Spinal cord (tissue), 9 donors: ENCODE measurements at regions not wholly inside any gene's neighbourhood (a gene's known extent, or its start where the extent isn't known, plus 50 kb on each side); places are given as distances from the start of the nearest gene placed in this dataset.
A peak's percentile ranks its signal among the peaks of the same experiment; 100 is the strongest.

ENCODE experiments used
- DNase-seq, 6 donors: peaks; one replicate each; pipeline versions ENCODE4 v3.0.0 to v3.0.0-alpha.2; 2013 to 2015; ENCODE audit warnings: low spot score in 6 of 6, low read depth in 4 of 6
- H3K27ac ChIP-seq: one replicate; pipeline ENCODE4 v1.5.1; 2013; ENCODE audit warnings: low read depth, low read length, control low read depth
- H3K27me3 ChIP-seq: one replicate; pipeline ENCODE4 v1.6.1; 2013; ENCODE audit warnings: low read length; ENCODE audit not compliant: control insufficient read depth, insufficient read depth
- H3K36me3 ChIP-seq: one replicate; pipeline ENCODE4 v1.6.1; 2013; ENCODE audit warnings: low read length; ENCODE audit not compliant: control insufficient read depth, insufficient read depth
- H3K4me1 ChIP-seq: one replicate; pipeline ENCODE4 v1.6.1; 2013; ENCODE audit warnings: low read length; ENCODE audit not compliant: control insufficient read depth, insufficient read depth
- H3K4me3 ChIP-seq: one replicate; pipeline ENCODE4 v1.5.1; 2013; ENCODE audit warnings: low read depth, low read length, control low read depth
- H3K9me3 ChIP-seq: one replicate; pipeline ENCODE4 v1.6.1; 2013; ENCODE audit warnings: low read length; ENCODE audit not compliant: control insufficient read depth, insufficient read depth
- WGBS: methylation state at CpG from one replicate; pipeline ENCODE4 v1.1.5; 2013; ENCODE audit warnings: missing lambda C conversion rate; ENCODE audit not compliant: insufficient coverage; 5-methylcytosine and 5-hydroxymethylcytosine counted together
- donor health status: healthy.

DNA sequence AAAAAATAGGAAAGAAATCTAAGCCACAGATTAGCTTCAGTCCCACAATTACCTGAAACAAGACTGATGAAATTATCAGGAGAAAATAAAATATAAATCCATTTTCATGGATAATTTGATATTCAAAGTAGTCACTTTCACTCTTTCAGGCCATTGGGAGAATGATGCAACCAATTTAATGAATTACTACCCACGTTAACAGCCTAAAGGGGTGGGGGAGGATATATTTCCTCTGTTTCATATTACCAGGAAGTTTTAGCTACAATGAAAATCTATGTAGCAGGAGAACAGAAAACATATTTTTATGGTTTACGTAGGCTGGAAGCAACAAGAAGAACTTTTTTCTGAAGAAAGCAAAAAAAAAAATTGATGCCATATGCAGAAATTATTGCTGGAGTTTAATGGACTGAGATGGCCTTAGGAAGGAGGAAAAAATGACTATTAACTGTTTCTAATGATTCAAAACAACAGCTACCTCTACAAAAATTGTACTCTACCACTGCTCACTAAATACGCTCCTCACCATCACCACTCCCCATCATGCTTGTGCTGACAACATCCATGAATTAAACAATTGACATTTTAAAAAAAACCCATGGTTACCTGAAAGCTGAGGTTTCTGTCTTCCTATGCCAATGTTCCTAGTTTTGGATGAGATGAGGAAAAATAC is 100.9 kb downstream of the CXXC4 start:
- H3K27me3 ChIP-seq: no peaks in the 10 kb centered on the region
- H3K9me3 ChIP-seq: no peaks in the 10 kb centered on the region
- no peak overlapping the region for H3K27ac ChIP-seq
- H3K36me3 ChIP-seq: no peaks in the 10 kb centered on the region
- DNase-seq: no peak
- H3K4me3 ChIP-seq: peak overlapping the region; percentile 17
- no peaks in the 10 kb centered on the region for H3K4me1 ChIP-seq
- WGBS: no CpG with 5 or more reads among the region's 3 CpGs

- Histone ChIP-seq H3K36me3 (no peaks in the 10 kb centered on the region), H3K27ac (no peak overlapping the region), H3K27me3 (no peaks in the 10 kb centered on the region), H3K4me1 (no peaks in the 10 kb centered on the region), H3K4me3 (no peak overlapping the region), H3K9me3 (no peaks in the 10 kb centered on the region)
- WGBS: no CpG with 5 or more reads among the region's 1 CpG
- DNase-seq: no peak
These were observed 109.0 kb downstream of the CXXC4 start for GRCh38 chr4:104385713-104386112.

DNA sequence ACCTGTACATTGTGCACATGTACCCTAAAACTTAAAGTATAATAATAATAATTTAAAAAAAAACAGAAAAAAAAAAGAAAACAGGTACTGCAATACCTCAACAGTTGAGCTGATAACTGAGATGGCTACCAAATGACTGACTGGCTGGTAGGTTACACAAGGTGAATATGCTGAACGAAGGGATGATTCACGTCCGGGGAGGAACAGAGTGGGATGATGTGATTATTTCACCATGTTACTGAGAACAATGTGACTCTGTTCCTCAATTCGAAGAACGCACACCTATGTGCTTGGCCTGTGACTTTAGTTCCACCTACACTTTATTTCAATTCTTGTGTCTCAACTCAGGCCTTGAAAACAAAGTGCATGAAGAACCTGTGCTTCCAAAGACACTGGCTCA is 111.7 kb downstream of the CXXC4 start:
- no peaks in the 10 kb centered on the region for H3K4me1 ChIP-seq
- H3K27me3 ChIP-seq: no peaks in the 10 kb centered on the region
- no peak for DNase-seq
- H3K36me3 ChIP-seq: no peaks in the 10 kb centered on the region
- WGBS: 100% methylated on average over 3 of the region's 5 CpGs
- no peaks in the 10 kb centered on the region for H3K9me3 ChIP-seq
- no peak overlapping the region for H3K4me3 ChIP-seq
- no peak overlapping the region for H3K27ac ChIP-seq

GRCh38 chr4:104381729-104382128 is 113.0 kb downstream of the CXXC4 start:
- WGBS: no CpG with 5 or more reads among the region's 1 CpG
- Histone ChIP-seq H3K4me3 (no peak overlapping the region), H3K4me1 (no peaks in the 10 kb centered on the region), H3K27me3 (no peaks in the 10 kb centered on the region), H3K36me3 (no peaks in the 10 kb centered on the region), H3K27ac (no peak overlapping the region), H3K9me3 (no peaks in the 10 kb centered on the region)
- DNase-seq: no peak

GRCh38 chr4:104365618-104366017 is 129.1 kb downstream of the CXXC4 start:
- no CpG with 5 or more reads among the region's 2 CpGs for WGBS
- Histone ChIP-seq H3K9me3 (no peaks in the 10 kb centered on the region), H3K27me3 (no peaks in the 10 kb centered on the region), H3K36me3 (no peaks in the 10 kb centered on the region), H3K4me3 (no peak overlapping the region), H3K27ac (no peak overlapping the region), H3K4me1 (no peaks in the 10 kb centered on the region)
- no peak for DNase-seq

GRCh38 chr4:104353481-104353880 is 141.2 kb downstream of the CXXC4 start:
- Histone ChIP-seq H3K36me3 (no peaks in the 10 kb centered on the region), H3K4me1 (no peaks in the 10 kb centered on the region), H3K27me3 (no peaks in the 10 kb centered on the region), H3K9me3 (peaks cover 5% of the 10 kb centered on the region), H3K27ac (no peak overlapping the region), H3K4me3 (no peak overlapping the region)
- no CpG with 5 or more reads among the region's 3 CpGs for WGBS
- DNase-seq: no peak

DNA sequence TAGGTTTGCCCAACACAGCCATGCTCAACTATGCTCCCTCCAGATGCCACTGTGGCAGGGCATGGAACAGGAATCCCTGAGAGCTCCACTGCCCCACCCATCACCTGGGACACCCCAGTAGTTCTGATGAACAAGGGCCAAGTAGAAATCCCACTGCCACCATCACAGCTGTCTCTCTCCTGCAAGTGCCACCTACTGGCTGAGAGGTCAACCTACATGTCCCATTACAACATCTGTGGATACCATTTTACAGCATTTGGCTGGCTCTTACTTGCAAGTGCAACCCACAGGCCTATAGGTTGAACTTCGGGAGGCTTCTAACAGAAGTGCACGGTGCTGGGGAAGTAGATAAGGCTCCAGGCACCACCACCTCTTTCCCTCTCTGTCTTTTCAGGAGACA is 142.5 kb downstream of the CXXC4 start:
- H3K27me3 ChIP-seq: no peaks in the 10 kb centered on the region
- H3K4me3 ChIP-seq: no peak overlapping the region
- no peaks in the 10 kb centered on the region for H3K36me3 ChIP-seq
- no peak overlapping the region for H3K27ac ChIP-seq
- DNase-seq: no peak
- 86% methylated on average over 2 of the region's 2 CpGs for WGBS
- no peaks in the 10 kb centered on the region for H3K4me1 ChIP-seq
- peaks cover 4% of the 10 kb centered on the region for H3K9me3 ChIP-seq

- Histone ChIP-seq H3K36me3 (no peaks in the 10 kb centered on the region), H3K27me3 (no peaks in the 10 kb centered on the region)
- 93% methylated on average over 2 of the region's 3 CpGs for WGBS
These were observed 143.0 kb downstream of the CXXC4 start for GRCh38 chr4:104351706-104352105.

GRCh38 chr4:104345598-104346242 is 149.0 kb downstream of the CXXC4 start:
- WGBS: 93% methylated on average over 4 of the region's 4 CpGs
- Histone ChIP-seq H3K4me1 (no peaks in the 10 kb centered on the region), H3K27me3 (no peaks in the 10 kb centered on the region), H3K4me3 (no peak overlapping the region), H3K27ac (no peak overlapping the region), H3K36me3 (no peaks in the 10 kb centered on the region), H3K9me3 (peaks cover 6% of the 10 kb centered on the region)
- no peak for DNase-seq

More at GRCh38 chr4:104351706-104352105, 143.0 kb downstream of the CXXC4 start:
- no peaks in the 10 kb centered on the region for H3K4me1 ChIP-seq
- H3K9me3 ChIP-seq: peaks cover 3% of the 10 kb centered on the region
- no peak overlapping the region for H3K4me3 ChIP-seq
- DNase-seq: no peak
- no peak overlapping the region for H3K27ac ChIP-seq

GRCh38 chr4:104344342-104344980 is 150.2 kb downstream of the CXXC4 start:
- peaks cover 6% of the 10 kb centered on the region for H3K9me3 ChIP-seq
- DNase-seq: no peak
- WGBS: 95% methylated on average over 11 of the region's 11 CpGs
- no peak overlapping the region for H3K27ac ChIP-seq
- no peaks in the 10 kb centered on the region for H3K36me3 ChIP-seq
- no peaks in the 10 kb centered on the region for H3K4me1 ChIP-seq
- no peak overlapping the region for H3K4me3 ChIP-seq
- no peaks in the 10 kb centered on the region for H3K27me3 ChIP-seq
